HG02870 (cell line): ENCODE measurements at regions not wholly inside any gene's neighbourhood (a gene's known extent, or its start where the extent isn't known, plus 50 kb on each side); places are given as distances from the start of the nearest gene placed in this dataset.

Source experiments
- ATAC-seq: cut with Tn5 transposase; IDR thresholded peaks from one replicate; pipeline ENCODE4 v1.9.1; 2021; ENCODE audit warnings: mild to moderate bottlenecking, moderate library complexity; ENCODE audit not compliant: unreplicated experiment

DNA sequence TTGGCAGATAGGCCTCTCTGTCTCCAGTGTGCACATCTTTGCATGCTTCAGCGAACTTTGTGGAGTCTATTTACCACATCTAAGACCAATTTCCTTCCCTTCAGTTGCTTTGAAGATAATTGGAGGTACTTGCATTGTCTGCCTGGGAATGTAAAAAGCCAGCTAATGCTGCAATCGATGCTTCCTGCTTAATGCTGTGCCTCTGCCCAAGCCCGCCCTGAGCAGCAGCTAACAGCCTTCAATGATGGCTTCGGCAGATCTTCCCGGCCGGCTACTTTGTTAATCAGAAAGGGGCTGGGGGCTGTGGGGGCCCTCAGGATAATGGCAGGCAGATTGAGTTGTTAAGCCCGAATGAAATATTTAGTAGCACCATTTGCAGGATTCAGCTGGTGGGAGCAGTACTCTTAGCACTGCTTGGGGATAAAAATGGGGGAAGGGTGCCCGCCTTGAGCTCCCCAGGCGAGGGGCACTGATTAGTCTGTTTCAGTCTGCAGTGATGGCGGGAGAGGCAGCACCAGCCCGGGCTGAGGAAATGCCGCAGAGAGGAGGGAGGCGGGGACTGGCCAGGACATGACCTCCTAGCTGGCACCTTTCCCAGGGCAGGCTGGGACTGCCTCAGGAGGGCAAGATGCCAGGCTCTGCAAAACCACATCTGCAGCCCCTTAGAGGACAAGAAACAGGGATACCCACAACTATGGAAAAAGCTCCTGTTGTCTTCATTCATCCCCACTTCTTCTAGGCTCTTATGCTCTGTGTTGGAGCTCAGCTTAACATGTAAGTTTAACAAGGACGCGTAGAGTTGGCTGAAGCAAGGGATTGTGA is 460.0 kb downstream of the BUD13 start:
- ATAC-seq: no peak

DNA sequence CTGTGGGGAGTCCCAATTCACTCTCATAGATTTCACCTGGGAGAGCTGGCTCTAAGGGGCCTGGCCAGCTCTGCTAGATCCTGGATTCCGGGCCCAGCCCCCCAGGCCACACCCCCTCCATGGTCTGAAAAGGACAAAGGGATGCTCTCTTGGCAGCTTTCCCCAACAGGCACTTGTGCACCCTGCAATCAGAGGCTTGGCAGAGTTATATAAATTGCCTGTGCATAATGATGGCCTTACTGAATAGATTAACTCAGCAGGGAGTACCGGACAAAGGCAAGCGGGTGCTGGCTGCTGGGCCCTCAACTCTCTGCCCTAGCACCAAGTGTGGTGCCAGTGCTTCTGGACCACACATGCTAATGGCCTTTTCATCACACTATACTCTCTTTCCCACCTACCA is 461.6 kb downstream of the BUD13 start:
- ATAC-seq: no peak

DNA sequence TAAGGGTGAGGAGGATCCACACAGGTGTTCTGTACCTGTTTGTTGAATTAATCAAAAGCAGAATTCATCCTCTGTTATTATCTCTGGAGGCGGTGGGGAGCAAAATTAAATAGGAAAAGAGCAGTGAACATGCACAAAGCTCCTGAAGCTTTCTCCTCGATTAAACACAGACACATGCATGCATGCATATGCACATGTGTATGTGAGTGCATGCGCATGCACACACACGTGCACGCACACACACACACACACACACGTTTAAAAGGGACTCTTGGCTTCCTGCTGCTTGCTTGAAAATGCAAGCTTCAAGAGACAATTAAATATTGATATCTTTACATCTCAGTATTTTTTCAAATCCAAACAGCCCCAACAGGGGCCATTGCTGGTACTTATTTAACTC is 462.1 kb downstream of the BUD13 start:
- ATAC-seq: no peak

DNA sequence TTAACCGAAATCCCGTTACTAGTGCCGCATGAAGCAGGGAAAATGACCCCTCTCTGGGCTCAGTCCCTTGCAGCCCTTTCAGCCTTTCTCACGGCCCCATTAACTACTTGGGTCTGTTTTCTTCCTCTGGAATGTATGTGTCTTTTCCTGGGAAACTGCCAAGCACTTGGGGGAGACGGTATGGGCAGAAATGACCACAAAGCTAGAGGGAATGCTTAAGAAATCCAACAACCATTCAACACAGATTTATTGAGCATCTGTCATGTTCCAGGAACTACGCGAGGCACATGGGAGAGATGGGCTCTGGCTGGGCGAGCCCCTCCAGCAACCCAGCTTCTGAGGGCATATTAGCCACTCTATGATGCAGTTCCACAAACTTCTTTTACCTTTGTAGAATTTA is 462.6 kb downstream of the BUD13 start:
- no peak for ATAC-seq

DNA sequence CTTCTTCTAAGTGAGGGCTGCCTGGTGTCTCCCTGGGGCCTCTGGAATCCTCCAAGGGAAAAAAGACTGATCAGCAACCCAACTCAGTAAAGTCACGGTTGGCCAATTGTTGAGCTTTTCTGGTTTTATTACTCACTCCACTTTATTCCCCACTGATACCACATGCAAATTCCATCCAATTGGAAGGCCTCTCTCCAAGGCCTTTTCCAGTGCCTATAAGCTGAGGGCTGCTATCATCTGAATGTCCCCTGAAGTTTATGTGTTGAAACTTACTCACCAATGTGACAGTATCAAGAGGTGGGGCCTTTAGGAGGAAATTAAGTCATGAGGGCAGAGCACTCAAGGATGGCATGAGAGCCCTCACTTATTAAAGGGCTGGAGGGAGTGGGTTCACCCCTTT is 463.3 kb downstream of the BUD13 start:
- no peak for ATAC-seq

DNA sequence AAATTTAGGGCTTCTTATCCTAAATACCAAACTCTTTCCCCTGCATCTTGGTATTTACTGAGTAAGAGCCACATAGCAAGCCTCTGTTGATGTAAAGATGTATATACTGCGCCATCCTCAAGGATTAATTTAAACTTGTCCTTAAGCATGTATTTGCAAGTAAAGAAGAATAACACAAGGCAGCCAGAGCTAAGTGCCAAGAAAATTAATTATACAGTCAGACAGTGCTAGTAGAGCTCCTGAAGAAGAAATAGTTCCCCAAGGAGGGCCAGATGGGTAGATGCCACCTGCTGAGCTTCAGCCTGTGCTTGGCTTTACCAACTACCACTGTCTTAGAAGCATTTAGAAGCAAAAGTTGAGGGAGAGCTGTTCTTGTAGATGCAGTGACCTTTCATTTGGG is 470.0 kb downstream of the BUD13 start:
- no peak for ATAC-seq

DNA sequence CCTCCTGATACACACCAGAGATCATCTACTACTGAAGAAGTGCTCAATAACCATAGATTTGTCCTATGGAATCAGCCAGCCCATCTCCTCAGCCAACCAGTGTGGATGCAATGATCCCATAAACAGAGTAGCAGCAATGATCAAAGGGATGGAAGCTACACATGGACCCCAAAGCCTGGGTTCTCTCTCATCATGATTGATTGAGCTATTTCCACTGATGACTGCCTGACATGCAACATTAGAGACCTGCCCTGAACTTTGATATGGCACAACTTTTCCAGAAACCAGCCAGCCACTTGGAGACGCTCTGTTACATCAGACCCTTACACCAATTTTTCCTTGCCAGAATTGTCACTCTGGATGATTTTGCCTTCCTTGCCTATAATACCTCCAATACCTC is 471.6 kb downstream of the BUD13 start:
- ATAC-seq: no peak

DNA sequence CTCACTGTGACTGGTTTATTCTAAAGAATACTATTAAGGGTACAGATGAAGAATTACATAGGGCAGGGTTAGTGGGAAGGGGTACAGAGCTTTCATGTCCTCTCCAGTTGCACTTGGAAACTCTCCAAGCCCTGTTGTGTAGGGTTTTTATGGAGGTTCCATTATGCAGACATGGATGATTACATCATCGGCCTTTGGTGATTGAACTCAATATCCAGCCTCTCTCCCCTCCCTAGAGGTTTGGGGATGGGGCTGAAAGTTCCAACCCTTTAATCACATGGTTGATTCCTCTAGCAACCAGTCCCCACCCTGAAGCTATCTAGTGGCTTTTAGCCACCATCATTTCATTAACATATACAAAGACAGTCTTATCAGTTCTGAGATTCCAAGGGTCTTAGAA is 472.6 kb downstream of the BUD13 start:
- no peak for ATAC-seq

DNA sequence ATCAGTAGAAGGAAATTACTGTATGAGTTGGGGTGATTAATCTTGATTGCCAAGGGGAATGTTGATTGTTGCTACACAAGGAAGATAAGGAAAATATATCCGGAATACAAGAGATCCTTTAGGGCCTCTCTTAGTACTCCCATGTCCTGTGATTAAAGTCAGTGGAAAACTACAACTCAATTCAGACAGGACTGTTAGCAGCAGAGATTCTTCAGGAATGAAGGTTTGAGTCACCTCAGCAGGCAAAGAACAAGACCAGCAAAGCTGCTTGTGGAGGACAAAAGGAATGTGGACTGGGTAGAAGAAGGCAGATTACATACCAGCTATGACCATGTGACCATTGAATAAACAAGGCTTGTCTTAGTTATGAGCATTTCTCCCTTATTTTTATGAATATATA is 478.2 kb downstream of the BUD13 start:
- ATAC-seq: no peak

DNA sequence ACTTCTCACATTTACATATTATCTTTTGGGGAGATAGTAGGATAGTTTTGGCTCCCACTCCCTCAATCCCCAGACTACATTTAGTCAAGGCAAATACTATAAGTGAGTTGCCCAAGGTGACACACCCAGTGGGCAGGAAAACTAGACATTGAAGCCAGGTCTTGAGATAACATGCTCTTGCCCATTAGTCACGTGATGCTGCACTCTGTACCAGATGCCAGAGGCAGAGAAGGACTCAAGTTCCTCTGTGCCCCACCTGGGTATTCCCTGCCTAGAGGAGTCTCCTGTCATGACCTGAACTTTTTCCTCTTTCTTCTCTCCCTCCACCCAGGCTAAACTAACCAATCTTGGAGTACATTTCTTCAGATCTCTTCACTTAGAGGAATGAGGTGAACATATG is 484.9 kb downstream of the BUD13 start:
- ATAC-seq: no peak

DNA sequence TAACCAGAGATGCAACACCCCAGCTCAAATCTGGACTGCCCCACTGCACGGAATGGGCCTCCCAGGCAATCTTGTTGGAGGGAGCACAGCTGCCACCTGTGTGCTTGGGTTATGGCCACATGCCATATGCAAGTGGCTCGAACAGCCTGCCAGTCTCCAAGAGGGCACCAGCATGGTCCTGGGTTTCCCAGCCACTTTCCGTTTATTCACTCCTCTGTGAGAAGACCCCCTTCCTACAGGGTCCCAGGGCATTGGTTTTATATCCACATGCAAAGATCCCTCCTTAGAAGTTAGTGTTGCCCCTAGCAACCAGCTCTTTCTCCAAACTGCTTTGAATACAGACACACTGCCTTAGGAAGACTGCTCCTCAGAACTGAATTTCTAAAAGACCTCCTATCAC is 487.8 kb downstream of the BUD13 start:
- no peak for ATAC-seq

DNA sequence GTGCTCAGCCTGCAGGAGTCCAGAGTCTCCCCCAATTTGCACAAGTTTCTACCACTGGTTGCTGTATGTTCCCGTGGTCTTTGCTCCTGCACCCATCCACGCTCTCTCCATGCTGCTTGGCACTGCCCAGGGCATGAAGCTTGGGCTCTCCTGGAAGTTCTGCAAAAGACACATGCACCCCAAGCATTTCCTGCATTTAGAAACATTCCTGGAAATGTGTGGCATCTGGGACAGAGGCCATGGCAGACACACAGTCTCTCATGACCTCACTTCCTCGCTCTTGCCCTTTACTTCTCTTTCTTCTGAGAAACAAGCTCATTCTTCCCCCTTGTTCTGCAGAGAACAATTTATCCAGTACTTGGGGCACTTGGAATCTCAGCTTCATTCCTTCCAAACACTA is 489.5 kb downstream of the BUD13 start:
- ATAC-seq: no peak

DNA sequence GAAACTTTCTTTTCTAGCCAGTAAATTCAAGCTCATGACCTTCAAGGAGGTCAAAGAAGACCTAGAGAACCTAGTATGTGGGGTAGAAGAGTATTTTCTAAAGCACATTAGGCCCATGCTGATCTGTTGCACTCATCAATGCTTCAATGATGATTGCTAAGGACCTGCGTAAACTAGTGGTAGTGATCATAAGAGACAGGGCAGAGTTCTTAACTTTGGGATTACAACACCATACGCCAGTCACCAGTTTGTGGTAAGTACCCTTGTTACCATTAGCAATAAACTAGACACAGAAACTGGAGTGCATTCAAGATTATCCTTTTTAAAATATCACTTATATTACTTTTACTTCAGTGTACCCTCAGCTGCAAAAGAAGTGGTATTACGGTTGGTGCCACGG is 490.3 kb downstream of the BUD13 start:
- ATAC-seq: no peak

DNA sequence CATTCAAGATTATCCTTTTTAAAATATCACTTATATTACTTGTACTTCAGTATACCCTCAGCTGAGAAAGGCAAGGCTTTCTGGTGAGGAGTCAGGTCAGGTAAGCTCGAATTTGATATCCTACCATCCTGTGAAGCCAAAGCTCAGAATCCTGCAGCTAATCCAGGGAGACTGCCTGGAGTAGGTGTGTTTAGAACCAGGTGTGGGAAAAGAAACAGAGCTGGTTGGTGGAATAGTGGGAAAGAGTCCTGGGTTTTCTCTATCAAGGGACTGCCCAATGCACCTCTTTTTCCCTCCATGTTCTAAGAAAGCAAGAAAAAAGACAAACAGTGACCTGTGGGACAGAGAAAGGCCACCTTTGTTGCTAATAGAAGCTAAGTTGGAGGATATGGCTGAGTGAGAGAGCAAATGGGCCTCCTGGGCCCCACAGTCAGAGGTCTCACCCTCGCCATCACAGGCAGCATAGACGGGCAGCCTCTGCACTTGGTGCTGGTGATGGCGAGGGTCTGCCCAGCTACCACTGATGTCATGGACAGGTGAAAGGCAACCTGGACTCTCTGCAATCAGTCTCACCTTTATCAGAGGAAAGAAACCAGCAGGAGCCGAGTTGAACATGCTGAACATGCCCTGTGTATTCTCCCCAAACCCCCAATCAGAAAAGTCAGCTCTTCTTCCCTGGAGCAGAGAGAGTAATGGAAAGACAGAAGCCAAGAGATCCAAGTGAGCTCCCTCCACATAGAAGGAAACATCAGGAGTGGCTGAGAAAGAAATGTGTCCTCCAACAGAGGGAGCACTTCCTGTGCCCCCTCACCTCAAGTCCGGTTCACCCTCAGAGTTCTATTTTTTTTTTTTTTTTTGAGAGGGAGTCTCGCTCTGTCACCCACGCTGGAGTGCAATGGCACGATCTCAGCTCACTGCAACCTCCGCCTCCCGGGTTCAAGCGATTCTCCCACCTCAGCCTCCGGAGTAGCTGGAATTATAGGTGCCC is 491.3 kb downstream of the BUD13 start:
- ATAC-seq: no peak

DNA sequence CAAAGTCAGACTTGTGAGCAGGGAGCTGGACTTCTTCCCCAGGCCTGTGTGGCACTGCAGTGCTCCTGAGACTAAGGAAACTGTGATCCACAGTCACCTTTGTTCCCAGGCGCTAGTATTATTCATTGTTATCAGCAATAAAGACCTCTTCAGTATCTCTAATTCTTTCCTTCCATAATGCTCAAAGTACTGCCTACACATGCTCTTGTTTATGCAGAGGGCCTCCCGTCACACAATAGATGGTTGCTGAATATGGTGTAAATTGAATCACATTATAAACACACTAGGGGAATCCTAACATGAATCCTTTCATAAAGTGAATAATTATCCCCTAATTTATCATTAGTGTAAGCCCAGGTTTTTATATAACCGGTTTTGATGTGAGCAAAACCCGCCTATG is 493.3 kb downstream of the BUD13 start:
- ATAC-seq: no peak

DNA sequence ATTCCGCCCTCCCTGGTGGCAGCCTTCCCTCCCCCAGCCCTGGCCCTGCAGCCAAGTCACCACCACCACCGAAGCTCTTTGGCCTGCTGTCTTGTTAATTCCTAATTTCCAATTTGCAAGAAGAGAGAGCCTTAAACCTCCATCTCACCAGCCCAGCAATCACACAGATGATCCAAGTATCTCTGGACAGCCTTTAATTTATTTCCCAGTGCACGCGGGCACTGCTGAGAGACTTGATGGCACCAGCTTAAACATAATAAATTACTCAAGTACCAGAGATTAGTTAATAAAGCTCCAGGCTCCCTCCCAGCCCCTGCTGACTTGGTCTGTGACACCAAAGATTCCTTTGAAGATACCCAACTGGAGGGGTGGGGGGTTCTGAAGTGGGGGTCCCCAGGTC is 494.7 kb downstream of the BUD13 start:
- ATAC-seq: no peak

DNA sequence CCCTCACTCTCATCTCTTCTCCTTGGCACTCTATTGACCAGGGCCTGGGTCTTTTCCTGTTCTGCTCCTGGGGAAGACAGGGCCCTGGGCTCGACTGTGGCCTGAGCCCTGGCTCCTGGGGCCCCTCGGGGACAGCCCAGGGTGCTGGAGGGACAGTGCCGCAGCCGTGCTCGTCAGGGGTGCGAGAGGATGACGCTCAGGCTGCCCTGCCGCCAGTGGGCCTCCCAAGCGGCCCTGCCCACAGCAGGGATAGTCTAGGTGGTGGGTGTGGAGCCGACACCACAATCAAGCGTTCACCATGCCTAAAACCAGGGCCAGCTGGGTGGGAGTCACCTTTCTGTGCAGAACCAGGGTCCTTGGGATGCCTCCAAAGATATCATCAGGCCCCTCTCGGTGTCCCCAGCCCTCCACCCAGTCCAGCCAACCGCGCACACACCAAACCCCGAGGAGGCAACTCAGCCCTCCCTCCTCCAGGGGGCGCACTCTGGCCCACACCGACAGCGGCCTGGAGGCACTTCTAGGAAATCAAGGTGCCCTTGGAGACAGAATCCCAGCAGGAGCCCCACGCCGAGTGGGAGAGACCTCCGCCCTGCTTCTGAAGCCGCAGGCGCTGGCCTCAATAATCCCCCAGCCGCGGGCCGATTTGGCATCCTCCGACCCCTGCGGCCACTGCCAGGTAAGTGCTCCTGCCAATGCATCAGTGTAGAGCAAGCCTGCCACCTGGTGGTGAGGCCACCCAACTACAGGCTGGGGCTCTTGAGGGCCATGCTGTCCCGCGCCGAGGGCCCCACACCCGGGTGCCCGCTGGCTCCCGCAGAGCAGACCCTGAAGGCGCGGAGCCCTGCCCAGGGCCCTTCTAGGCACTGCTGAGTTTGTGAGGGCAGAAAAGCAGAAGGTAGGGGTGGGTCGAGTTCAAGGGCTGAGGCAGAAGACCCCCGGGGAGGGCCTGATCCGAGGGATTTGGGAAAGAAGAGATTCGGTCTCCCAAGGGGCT is 496.4 kb downstream of the BUD13 start:
- ATAC-seq: no peak

DNA sequence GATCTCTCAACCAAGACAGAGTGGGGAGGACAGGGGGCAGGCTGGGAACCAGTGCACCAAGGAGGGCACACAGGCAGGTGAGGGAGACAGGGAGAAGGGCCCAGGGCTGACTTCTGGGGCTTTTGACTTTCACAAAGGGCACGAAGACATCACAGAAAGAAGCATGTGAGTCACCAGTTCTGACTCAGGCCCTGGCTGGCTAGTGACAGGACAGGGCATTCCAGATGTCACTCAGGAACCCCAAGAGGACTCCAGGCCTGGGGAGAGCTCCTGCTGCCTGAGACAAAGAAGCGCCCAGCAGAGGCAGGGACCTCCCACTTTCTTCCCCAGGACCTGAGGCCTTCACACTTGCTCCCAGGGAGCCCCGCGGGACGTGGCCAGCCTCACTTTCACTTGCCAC is 497.2 kb downstream of the BUD13 start:
- no peak for ATAC-seq

DNA sequence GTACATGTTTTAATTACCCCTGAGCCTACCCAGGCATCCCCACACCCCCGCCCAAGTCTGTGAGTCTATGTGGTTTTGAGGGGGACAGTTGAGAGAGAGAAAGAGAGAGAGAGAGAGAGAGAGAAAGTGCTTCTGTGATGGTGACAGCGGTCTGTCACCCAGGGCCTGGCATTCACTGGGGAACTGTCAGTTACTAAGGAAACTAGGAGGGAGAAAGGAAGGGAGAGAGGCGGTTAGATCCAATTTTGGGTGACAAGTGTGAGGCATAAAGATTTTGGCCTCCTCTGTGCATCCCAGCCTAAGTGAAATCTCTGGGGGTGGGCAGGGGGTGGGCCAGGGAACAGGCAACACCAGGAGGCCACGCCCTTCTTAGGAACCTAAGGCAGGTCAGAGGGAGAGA is 498.3 kb downstream of the BUD13 start:
- no peak for ATAC-seq

DNA sequence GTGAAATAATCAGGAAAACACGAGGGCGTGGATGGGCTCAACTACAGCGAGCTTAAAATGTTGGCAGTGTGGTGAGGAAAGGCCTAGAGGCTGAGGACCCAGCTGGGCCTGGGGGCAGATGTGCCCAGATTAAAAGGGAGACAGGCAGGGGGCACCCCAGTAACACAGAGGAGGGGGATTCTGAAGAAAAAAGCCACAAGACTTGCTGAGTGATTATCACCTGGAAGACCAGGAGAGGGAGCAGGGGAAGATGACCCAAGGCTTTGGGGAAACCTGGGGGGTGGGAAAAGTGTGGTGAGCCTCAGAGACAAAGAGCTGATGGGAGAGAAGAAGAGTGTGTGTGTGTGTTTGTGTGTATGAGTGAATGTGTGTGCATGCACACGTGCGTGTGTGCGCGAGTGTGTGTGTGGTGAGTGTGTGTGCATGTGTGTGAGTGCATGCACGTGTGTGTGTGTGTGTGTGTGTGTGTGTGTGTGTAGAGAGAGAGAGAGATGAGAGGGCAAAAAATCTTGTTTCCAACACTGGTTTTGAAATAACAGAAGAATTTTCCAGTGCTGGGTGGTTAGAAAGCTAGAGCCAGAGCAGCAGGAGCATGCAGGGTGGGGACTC is 500.5 kb downstream of the BUD13 start:
- ATAC-seq: no peak
